Neural cell (in vitro differentiated cells): ENCODE measurements at regions not wholly inside any gene's neighbourhood (a gene's known extent, or its start where the extent isn't known, plus 50 kb on each side); places are given as distances from the start of the nearest gene placed in this dataset.

Experiments
- H2AFZ ChIP-seq: fragments of 200-600, 300-800 bp; sonication (generic), shearing (Covaris generic); 2 replicates; pipeline ENCODE4 v1.6.0; 2014; ENCODE audit warnings: low read depth, mild to moderate bottlenecking, antibody characterized with exemption, low read length, moderate library complexity
- H3F3A ChIP-seq: fragments of 200-600 bp; shearing (Covaris generic); 2 replicates; pipeline ENCODE4 v1.6.1; 2016; ENCODE audit warnings: mild to moderate bottlenecking, moderate library complexity, mixed read lengths, antibody characterized with exemption, low read length; ENCODE audit not compliant: insufficient read depth, poor library complexity, severe bottlenecking
- H3K27ac ChIP-seq: fragments of 200-600, 300-800 bp; sonication (generic), shearing (Covaris generic); 2 replicates; pipeline ENCODE4 v1.5.1; 2014; ENCODE audit warnings: mild to moderate bottlenecking, low read length, moderate library complexity
- H3K27me3 ChIP-seq: fragments of 300-800, 200-600 bp; sonication (generic), shearing (Covaris generic); 2 replicates; pipeline ENCODE4 v1.6.0; 2014; ENCODE audit warnings: mild to moderate bottlenecking, low read depth, low read length, moderate library complexity; ENCODE audit not compliant: insufficient read depth
- H3K36me3 ChIP-seq: fragments of 300-800, 200-600 bp; sonication (generic), shearing (Covaris generic); 2 replicates; pipeline ENCODE4 v1.5.1; 2014; ENCODE audit warnings: mild to moderate bottlenecking, antibody characterized with exemption, low read length, moderate library complexity; ENCODE audit not compliant: insufficient read depth
- H3K4me2 ChIP-seq: fragments of 300-800, 200-600 bp; sonication (generic), shearing (Covaris generic); 2 replicates; pipeline ENCODE4 v1.6.0; 2014; ENCODE audit warnings: mild to moderate bottlenecking, low read length
- H3K4me3 ChIP-seq: fragments of 300-800, 200-600 bp; sonication (generic), shearing (Covaris generic); 2 replicates; pipeline ENCODE4 v1.5.1; 2014; ENCODE audit warnings: mild to moderate bottlenecking, low read length, moderate library complexity
- H3K79me2 ChIP-seq: fragments of 200-600 bp; shearing (Covaris generic); replicated peaks from 2 replicates; pipeline ENCODE4 v1.6.0; 2014; ENCODE audit warnings: mild to moderate bottlenecking, low read length, moderate library complexity; ENCODE audit not compliant: insufficient read depth
- H3K9ac ChIP-seq: fragments of 300-800, 200-600 bp; sonication (generic), shearing (Covaris generic); 2 replicates; pipeline ENCODE4 v1.6.1; 2016; ENCODE audit warnings: mild to moderate bottlenecking, low read length, mixed read lengths
- H3K9me2 ChIP-seq: fragments of 200-600 bp; shearing (Covaris generic); 2 replicates; pipeline ENCODE4 v1.6.1; 2016; ENCODE audit warnings: mild to moderate bottlenecking, low read length, mixed read lengths; ENCODE audit not compliant: insufficient read depth
- H3K9me3 ChIP-seq: fragments of 200-600, 300-800 bp; sonication (generic), shearing (Covaris generic); 2 replicates; pipeline ENCODE4 v1.6.1; 2016; ENCODE audit warnings: mild to moderate bottlenecking, mixed run types, low read length, moderate library complexity, mixed read lengths
- H4K20me1 ChIP-seq: fragments of 200-600 bp; shearing (Covaris generic); 2 replicates; pipeline ENCODE4 v1.6.1; 2016; ENCODE audit warnings: mild to moderate bottlenecking, mixed run types; ENCODE audit not compliant: insufficient read depth
- EP300 ChIP-seq: fragments of 450-650 bp; conservative IDR thresholded peaks from 2 replicates; pipeline ENCODE4 v1.6.1; 2014; ENCODE audit warnings: antibody characterized with exemption, mild to moderate bottlenecking, moderate library complexity; ENCODE audit not compliant: poor library complexity, severe bottlenecking
- EZH2 ChIP-seq: fragments of 200-600, 300-800 bp; shearing (Covaris generic), sonication (generic); IDR thresholded peaks from 2 replicates; pipeline ENCODE4 v1.6.1; 2014; ENCODE audit warnings: antibody characterized with exemption, low read length, borderline replicate concordance, mild to moderate bottlenecking; ENCODE audit not compliant: insufficient read depth, poor library complexity, severe bottlenecking
- MXI1 ChIP-seq: fragments of 450-650 bp; conservative IDR thresholded peaks from 2 replicates; pipeline ENCODE4 v1.6.1; 2014; ENCODE audit warnings: antibody characterized with exemption, mild to moderate bottlenecking; ENCODE audit not compliant: poor library complexity, severe bottlenecking
- POLR2AphosphoS5 ChIP-seq: IDR thresholded peaks from 2 replicates; pipeline ENCODE4 v1.6.1; 2012
- RAD21 ChIP-seq: fragments of 450-650 bp; conservative IDR thresholded peaks from 2 replicates; pipeline ENCODE4 v1.6.1; 2014; ENCODE audit warnings: antibody characterized with exemption, mild to moderate bottlenecking, moderate library complexity
- SMC3 ChIP-seq: fragments of 450-650 bp; conservative IDR thresholded peaks from 2 replicates; pipeline ENCODE4 v1.6.1; 2014; ENCODE audit warnings: antibody characterized with exemption, mild to moderate bottlenecking, moderate library complexity; ENCODE audit not compliant: poor library complexity
- TAF1 ChIP-seq: IDR thresholded peaks from 2 replicates; pipeline ENCODE4 v1.6.1; 2012; ENCODE audit warnings: low read depth
- TF ChIP-seq, protein P1 (sequence below): IDR thresholded peaks from 2 replicates; pipeline ENCODE4 v1.6.1; 2012; ENCODE audit warnings: borderline replicate concordance
- TF ChIP-seq, protein P2 (sequence below): fragments of 450-650 bp; IDR thresholded peaks from 2 replicates; pipeline ENCODE4 v1.5.1; 2014; ENCODE audit warnings: antibody characterized with exemption, mild to moderate bottlenecking, moderate library complexity; ENCODE audit not compliant: poor library complexity, severe bottlenecking

DNA sequence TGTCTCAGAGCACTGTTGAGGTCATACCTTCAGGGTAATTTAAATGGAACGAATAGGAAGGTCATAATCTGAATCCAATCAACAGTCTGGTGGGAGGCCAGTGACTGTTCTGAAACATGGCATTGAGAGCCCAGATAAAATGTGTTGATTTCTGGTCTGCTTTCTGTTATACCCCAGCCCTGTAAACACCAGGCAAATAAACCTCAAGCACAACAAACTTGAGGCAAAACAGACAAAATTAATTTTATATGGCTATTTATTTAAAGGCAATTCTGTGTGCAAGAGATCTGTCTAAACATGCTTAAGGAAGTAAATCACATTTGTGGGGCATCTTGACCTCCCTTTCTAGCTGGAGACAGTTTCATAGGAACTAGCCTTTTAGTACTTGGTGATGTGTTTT is 140.9 kb upstream of the SPEF2 start:
- H3K79me2 ChIP-seq: no peaks in the 10 kb centered on the region
- H3K36me3 ChIP-seq: no peaks in the 10 kb centered on the region
- no peaks in the 10 kb centered on the region for H3K9me3 ChIP-seq
- H3K27me3 ChIP-seq: no peaks in the 10 kb centered on the region
- no peak overlapping the region for H3K4me3 ChIP-seq
- no peaks in the 10 kb centered on the region for H4K20me1 ChIP-seq
- H3K27ac ChIP-seq: no peak overlapping the region
- H3K9ac ChIP-seq: no peak overlapping the region
- no peak overlapping the region for H2AFZ ChIP-seq
- TF ChIP-seq, protein P1, sequence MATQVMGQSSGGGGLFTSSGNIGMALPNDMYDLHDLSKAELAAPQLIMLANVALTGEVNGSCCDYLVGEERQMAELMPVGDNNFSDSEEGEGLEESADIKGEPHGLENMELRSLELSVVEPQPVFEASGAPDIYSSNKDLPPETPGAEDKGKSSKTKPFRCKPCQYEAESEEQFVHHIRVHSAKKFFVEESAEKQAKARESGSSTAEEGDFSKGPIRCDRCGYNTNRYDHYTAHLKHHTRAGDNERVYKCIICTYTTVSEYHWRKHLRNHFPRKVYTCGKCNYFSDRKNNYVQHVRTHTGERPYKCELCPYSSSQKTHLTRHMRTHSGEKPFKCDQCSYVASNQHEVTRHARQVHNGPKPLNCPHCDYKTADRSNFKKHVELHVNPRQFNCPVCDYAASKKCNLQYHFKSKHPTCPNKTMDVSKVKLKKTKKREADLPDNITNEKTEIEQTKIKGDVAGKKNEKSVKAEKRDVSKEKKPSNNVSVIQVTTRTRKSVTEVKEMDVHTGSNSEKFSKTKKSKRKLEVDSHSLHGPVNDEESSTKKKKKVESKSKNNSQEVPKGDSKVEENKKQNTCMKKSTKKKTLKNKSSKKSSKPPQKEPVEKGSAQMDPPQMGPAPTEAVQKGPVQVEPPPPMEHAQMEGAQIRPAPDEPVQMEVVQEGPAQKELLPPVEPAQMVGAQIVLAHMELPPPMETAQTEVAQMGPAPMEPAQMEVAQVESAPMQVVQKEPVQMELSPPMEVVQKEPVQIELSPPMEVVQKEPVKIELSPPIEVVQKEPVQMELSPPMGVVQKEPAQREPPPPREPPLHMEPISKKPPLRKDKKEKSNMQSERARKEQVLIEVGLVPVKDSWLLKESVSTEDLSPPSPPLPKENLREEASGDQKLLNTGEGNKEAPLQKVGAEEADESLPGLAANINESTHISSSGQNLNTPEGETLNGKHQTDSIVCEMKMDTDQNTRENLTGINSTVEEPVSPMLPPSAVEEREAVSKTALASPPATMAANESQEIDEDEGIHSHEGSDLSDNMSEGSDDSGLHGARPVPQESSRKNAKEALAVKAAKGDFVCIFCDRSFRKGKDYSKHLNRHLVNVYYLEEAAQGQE: no peak
- no peak for TF ChIP-seq MXI1
- no peak for TF ChIP-seq EZH2
- no peak for TF ChIP-seq RAD21
- no peak for TF ChIP-seq TAF1
- TF ChIP-seq SMC3: no peak
- TF ChIP-seq, protein P2, sequence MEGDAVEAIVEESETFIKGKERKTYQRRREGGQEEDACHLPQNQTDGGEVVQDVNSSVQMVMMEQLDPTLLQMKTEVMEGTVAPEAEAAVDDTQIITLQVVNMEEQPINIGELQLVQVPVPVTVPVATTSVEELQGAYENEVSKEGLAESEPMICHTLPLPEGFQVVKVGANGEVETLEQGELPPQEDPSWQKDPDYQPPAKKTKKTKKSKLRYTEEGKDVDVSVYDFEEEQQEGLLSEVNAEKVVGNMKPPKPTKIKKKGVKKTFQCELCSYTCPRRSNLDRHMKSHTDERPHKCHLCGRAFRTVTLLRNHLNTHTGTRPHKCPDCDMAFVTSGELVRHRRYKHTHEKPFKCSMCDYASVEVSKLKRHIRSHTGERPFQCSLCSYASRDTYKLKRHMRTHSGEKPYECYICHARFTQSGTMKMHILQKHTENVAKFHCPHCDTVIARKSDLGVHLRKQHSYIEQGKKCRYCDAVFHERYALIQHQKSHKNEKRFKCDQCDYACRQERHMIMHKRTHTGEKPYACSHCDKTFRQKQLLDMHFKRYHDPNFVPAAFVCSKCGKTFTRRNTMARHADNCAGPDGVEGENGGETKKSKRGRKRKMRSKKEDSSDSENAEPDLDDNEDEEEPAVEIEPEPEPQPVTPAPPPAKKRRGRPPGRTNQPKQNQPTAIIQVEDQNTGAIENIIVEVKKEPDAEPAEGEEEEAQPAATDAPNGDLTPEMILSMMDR: no peak
- no peak for TF ChIP-seq POLR2AphosphoS5
- TF ChIP-seq EP300: no peak
- no peaks in the 10 kb centered on the region for H3F3A ChIP-seq
- no peaks in the 10 kb centered on the region for H3K9me2 ChIP-seq
- H3K4me2 ChIP-seq: no peak overlapping the region

DNA sequence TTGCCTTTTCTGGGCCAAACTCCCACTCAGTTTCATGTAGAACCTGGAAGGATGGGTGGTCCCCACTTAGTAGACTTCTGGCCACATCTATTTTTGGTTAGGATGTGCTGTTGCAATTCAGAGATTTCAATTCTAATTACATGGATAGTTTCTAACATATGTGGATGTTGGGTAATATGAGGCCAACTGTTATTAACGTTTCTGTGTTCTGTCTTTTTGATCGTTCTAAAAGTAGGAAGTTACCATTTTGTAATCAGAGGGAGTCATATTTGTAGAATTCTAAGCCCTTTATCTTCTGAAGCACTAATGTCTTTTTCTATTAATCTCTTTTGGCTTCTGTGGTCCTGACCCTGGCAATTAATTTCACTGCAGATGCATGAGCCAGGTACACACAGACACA is 141.6 kb upstream of the SPEF2 start:
- no peaks in the 10 kb centered on the region for H3K79me2 ChIP-seq
- H3F3A ChIP-seq: no peaks in the 10 kb centered on the region
- no peak overlapping the region for H3K9ac ChIP-seq
- no peak for TF ChIP-seq MXI1
- TF ChIP-seq, protein P1: no peak
- TF ChIP-seq, protein P2: no peak
- no peak for TF ChIP-seq RAD21
- no peak for TF ChIP-seq EZH2
- no peak for TF ChIP-seq SMC3
- no peak for TF ChIP-seq EP300
- no peak for TF ChIP-seq POLR2AphosphoS5
- no peak for TF ChIP-seq TAF1
- H3K27me3 ChIP-seq: no peaks in the 10 kb centered on the region
- H3K9me3 ChIP-seq: no peaks in the 10 kb centered on the region
- H2AFZ ChIP-seq: no peak overlapping the region
- H3K27ac ChIP-seq: no peak overlapping the region
- H4K20me1 ChIP-seq: no peaks in the 10 kb centered on the region
- no peak overlapping the region for H3K4me3 ChIP-seq
- no peaks in the 10 kb centered on the region for H3K36me3 ChIP-seq
- H3K4me2 ChIP-seq: no peak overlapping the region
- H3K9me2 ChIP-seq: no peaks in the 10 kb centered on the region
